HEK293T (cell line): ENCODE measurements at regions not wholly inside any gene's neighbourhood (a gene's known extent, or its start where the extent isn't known, plus 50 kb on each side); places are given as distances from the start of the nearest gene placed in this dataset.

Experiments
- CTCF ChIA-PET: fragments of 350-600 bp; formaldehyde crosslinking; extraction: SDS; loops from one replicate; lab custom pipeline; 2021; ENCODE audit warnings: antibody characterized with exemption, inconsistent platforms; lab: Yijun Ruan, JAX
- POLR2A ChIA-PET: fragments of 350-600 bp; formaldehyde crosslinking; extraction: SDS; loops from one replicate; lab custom pipeline; 2020; ENCODE audit warnings: antibody characterized with exemption, inconsistent platforms; lab: Yijun Ruan, JAX
- DNase-seq: peaks from one replicate; pipeline ENCODE4 v3.0.0; 2012; ENCODE audit warnings: mixed read lengths; ENCODE audit errors: extremely low spot score
- ARNT ChIP-seq: fragments of 450-650 bp; IDR thresholded peaks from 2 replicates; pipeline ENCODE4 v1.6.1; 2017; ENCODE audit warnings: mild to moderate bottlenecking
- BHLHE40 ChIP-seq: fragments of 450-650 bp; IDR thresholded peaks from 2 replicates; pipeline ENCODE4 v1.6.1; 2016; ENCODE audit warnings: mild to moderate bottlenecking, moderate library complexity, borderline replicate concordance
- CTBP1 ChIP-seq: fragments of 450-650 bp; IDR thresholded peaks from 2 replicates; pipeline ENCODE4 v1.6.1; 2016; ENCODE audit warnings: borderline replicate concordance
- ELF4 ChIP-seq: fragments of 450-650 bp; IDR thresholded peaks from 2 replicates; pipeline ENCODE4 v1.6.1; 2017; ENCODE audit warnings: antibody characterized with exemption
- FOXA1 ChIP-seq: fragments of 450-650 bp; IDR thresholded peaks from 2 replicates; pipeline ENCODE4 v1.6.1; 2016; ENCODE audit warnings: mild to moderate bottlenecking
- FOXK2 ChIP-seq: fragments of 450-650 bp; IDR thresholded peaks from 2 replicates; pipeline ENCODE4 v1.6.1; 2016; ENCODE audit warnings: mild to moderate bottlenecking
- FOXM1 ChIP-seq: fragments of 450-650 bp; IDR thresholded peaks from 2 replicates; pipeline ENCODE4 v1.6.1; 2017; ENCODE audit warnings: mild to moderate bottlenecking, borderline replicate concordance
- HDGF ChIP-seq: fragments of 450-650 bp; IDR thresholded peaks from 2 replicates; pipeline ENCODE4 v1.6.1; 2017; ENCODE audit warnings: antibody characterized with exemption, borderline replicate concordance
- L3MBTL2 ChIP-seq: fragments of 450-650 bp; conservative IDR thresholded peaks from 2 replicates; pipeline ENCODE4 v1.6.1; 2016; ENCODE audit warnings: mild to moderate bottlenecking
- LEF1 ChIP-seq: fragments of 450-650 bp; IDR thresholded peaks from 2 replicates; pipeline ENCODE4 v1.6.1; 2017; ENCODE audit warnings: mild to moderate bottlenecking, borderline replicate concordance
- NFRKB ChIP-seq: fragments of 450-650 bp; IDR thresholded peaks from 2 replicates; pipeline ENCODE4 v1.6.1; 2016; ENCODE audit warnings: mild to moderate bottlenecking, moderate library complexity
- SP1 ChIP-seq: fragments of 450-650 bp; IDR thresholded peaks from 2 replicates; pipeline ENCODE4 v1.6.1; 2017
- SUZ12 ChIP-seq: fragments of 450-650 bp; IDR thresholded peaks from 2 replicates; pipeline ENCODE4 v1.6.1; 2016; ENCODE audit warnings: mild to moderate bottlenecking
- TARDBP ChIP-seq: fragments of 450-650 bp; IDR thresholded peaks from 2 replicates; pipeline ENCODE4 v1.6.1; 2016
- ZNF384 ChIP-seq: fragments of 450-650 bp; IDR thresholded peaks from 2 replicates; pipeline ENCODE4 v1.6.1; 2016
- TF ChIP-seq, protein P1 (sequence below): fragments of 450-650 bp; IDR thresholded peaks from 2 replicates; pipeline ENCODE4 v1.6.1; 2016

DNA sequence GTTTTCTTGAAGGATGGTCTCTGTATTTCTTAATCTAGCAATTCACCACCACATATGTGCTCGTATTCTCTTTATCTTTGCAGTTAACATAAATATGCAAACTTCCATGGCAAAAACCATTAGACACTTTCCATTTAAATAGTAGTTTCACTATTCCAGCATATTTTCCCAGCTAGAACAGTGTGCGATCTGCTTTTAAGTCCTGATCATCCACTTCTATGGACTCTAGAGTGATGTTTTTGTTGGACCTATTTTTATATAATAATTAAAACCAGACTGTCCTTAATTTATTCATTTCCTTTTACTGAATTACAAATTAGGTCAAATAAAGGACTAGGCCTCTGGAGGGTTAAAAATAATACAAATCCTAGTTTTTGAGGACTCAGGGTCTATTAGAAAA is 418.4 kb upstream of the TRIB2 start:
- ChIA-PET POLR2A (no interaction called here), CTCF (no interaction called here)
- no peak for DNase-seq
- TF ChIP-seq ELF4 (no peak), HDGF (no peak), FOXK2 (no peak), NFRKB (no peak), LEF1 (no peak), CTBP1 (no peak), L3MBTL2 (no peak), ZNF384 (no peak), FOXA1 (no peak), TARDBP (no peak), BHLHE40 (no peak), ARNT (no peak), FOXM1 (no peak), SUZ12 (no peak), SP1 (no peak)
- TF ChIP-seq, protein P1, sequence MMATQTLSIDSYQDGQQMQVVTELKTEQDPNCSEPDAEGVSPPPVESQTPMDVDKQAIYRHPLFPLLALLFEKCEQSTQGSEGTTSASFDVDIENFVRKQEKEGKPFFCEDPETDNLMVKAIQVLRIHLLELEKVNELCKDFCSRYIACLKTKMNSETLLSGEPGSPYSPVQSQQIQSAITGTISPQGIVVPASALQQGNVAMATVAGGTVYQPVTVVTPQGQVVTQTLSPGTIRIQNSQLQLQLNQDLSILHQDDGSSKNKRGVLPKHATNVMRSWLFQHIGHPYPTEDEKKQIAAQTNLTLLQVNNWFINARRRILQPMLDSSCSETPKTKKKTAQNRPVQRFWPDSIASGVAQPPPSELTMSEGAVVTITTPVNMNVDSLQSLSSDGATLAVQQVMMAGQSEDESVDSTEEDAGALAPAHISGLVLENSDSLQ, result no peak

DNA sequence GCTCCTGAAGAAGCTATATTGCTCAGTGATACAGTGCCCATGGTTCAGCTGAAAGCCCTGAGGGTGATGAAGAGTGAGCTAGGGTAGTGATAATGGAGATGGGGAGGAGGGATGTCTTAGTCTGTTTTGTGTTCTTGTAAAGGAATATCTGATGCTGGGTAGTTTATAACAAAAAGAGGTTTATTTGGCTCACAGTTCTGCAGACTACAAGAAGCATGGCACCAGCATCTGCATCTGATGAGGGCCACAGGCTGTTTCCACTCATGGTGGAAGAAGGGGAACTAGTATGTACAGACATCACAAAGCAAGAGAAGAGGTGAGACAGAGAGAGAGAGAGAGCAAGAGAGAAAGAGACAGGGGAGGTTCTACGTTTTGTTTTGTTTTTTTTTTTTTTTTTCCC is 417.3 kb upstream of the TRIB2 start:
- DNase-seq, result no peak
- TF ChIP-seq ELF4 (no peak), L3MBTL2 (no peak), SUZ12 (no peak), FOXK2 (no peak), TARDBP (no peak), SP1 (no peak), NFRKB (no peak), BHLHE40 (no peak), ARNT (no peak), FOXM1 (no peak), HDGF (no peak), LEF1 (no peak), ZNF384 (no peak), CTBP1 (no peak)
- TF ChIP-seq, protein P1, result no peak
- POLR2A ChIA-PET, result no interaction called here
- CTCF ChIA-PET, result no interaction called here

DNA sequence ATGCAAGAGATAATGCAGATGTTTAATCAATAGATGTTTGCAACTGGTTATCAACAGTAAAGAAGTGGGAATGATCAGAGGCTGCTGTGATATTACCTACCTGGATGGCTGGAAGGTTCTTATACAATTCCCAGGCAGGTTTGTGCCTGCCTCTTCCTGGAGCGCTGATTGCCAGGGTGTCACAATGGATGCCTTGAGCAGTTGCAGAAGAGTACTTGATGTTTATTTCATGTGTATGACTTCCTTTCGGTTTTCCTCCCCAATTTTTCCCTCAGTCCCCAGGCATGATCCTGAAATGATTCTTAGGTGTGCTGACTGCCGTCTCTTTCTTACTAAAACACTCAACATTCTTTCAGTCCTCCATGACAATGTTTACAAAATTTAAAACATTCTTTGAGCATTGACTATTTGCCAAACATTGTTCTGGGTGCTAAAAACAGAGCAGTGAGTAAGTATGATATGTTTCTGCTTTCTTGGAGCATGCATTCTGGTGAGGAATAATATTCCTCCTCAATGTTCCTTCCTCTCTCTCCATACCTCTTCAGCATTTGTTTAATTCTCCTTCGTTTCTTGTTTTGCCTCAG is 416.6 kb upstream of the TRIB2 start:
- ChIA-PET CTCF (no interaction called here), POLR2A (no interaction called here)
- DNase-seq, result no peak
- no peak for TF ChIP-seq ARNT

DNA sequence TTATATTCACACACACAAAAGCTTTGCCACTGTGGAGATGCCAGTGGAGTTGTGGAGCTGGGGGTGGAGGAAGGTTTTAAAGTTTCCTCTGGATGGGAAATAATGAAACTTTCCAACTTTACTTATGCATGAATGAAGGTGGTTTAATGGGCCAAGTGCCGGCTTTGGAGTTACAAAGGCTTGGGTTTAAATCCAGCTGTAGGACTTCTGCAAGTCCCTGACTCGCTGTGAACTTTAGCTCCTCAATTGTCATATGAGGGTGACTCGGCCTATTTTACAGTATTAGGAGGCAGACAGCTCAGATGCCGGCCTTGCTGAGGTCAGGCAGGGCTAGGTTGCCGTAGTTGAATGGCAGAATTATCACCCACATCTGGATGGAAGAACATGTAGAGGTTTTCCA is 415.8 kb upstream of the TRIB2 start:
- CTCF ChIA-PET, result no interaction called here
- TF ChIP-seq BHLHE40 (no peak), LEF1 (no peak), FOXA1 (no peak), L3MBTL2 (no peak), SUZ12 (no peak), ZNF384 (no peak), HDGF (no peak), SP1 (no peak), ARNT (no peak), NFRKB (no peak), FOXK2 (no peak), TARDBP (no peak)
- TF ChIP-seq, protein P1, result no peak
- POLR2A ChIA-PET, result no interaction called here
- no peak for DNase-seq

DNA sequence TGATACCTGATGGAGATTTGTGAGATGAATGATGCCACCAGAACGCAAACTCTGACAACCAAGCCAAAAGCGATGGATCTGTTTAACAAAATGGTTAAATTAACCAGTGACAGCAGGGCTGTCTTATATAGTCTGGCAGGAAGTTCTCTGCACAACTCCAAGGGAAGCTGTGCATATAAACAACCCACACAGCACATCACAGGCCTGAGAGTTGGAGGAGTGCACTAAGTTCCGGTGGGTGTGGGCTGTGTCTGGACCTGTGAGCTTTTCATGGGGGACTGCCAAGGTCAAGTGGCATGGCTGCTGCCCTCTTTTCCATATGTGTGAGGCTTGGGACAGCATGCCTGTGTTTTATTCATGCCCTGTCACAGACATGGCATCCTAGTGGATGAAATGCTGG is 414.6 kb upstream of the TRIB2 start:
- no peak for DNase-seq
- POLR2A ChIA-PET, result no interaction called here
- TF ChIP-seq LEF1, result no peak
- no peak for TF ChIP-seq SP1
- TF ChIP-seq ELF4, result no peak
- CTCF ChIA-PET, result no interaction called here

DNA sequence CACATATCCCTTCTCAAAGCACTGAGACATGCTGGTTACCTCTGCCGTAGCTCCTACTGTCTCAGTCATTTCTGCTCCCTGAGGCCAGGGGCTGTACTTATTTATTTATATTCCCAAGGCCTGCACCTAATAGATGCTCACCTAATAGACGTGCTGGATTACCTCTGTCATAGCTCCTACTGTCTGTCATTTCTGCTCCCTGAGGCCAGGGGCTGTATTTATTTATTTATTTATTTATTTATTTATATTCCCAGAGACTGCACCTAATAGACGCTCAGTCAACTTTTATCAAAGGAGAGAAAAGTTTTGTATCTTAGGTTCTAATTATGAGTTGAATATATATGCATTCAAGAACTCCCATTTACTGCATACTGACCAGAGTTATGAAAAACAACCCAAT is 414.0 kb upstream of the TRIB2 start:
- POLR2A ChIA-PET, result interaction anchor here (1.0 kb wide), 1 partner anchor 414 kb away, joined by 4 read pairs; the partner anchor contains the start of gene TRIB2
- DNase-seq, result no peak
- CTCF ChIA-PET, result no interaction called here
- TF ChIP-seq FOXM1, result no peak
- TF ChIP-seq, protein P1, result no peak
- TF ChIP-seq ARNT, result no peak
- TF ChIP-seq CTBP1, result no peak
- no peak for TF ChIP-seq LEF1
- TF ChIP-seq HDGF, result no peak
- TF ChIP-seq FOXA1, result no peak
- no peak for TF ChIP-seq SP1
- no peak for TF ChIP-seq ELF4
- no peak for TF ChIP-seq SUZ12
- no peak for TF ChIP-seq TARDBP
- TF ChIP-seq ZNF384, result no peak
- no peak for TF ChIP-seq L3MBTL2
- no peak for TF ChIP-seq BHLHE40
- TF ChIP-seq NFRKB, result no peak
- TF ChIP-seq FOXK2, result no peak
